NCI-H187 treated with DMSO at 0.1 percent for 48 hours (cell line): ENCODE measurements at regions not wholly inside any gene's neighbourhood (a gene's known extent, or its start where the extent isn't known, plus 50 kb on each side); places are given as distances from the start of the nearest gene placed in this dataset.

ENCODE experiments used
- DNase-seq: peaks from one replicate; lab custom pipeline; 2025; lab: John Stamatoyannopoulos, UW

GRCh38 chr4:130178106-130178505 is 1082.2 kb downstream of the C4orf33 start:
- DNase-seq, result no peak

DNA sequence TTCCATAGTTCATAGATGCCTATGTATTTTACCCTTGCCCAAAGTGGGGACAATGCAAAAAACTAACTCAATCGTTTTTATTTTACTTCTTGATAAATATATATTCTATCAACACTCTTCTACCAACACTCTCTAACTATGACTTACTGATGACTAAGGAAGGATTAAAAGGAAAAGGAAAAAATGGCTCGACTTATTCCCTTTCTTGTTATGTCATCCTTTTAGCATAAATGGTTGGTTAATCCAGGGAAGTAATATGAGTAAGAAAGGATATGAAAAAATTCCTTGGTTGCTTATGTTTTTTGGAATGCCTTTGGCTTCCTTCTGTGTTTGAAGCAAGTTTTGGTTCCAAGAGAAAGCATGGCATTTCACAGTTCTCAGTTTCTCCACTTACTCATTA is 1087.1 kb downstream of the C4orf33 start:
- DNase-seq, result no peak

DNA sequence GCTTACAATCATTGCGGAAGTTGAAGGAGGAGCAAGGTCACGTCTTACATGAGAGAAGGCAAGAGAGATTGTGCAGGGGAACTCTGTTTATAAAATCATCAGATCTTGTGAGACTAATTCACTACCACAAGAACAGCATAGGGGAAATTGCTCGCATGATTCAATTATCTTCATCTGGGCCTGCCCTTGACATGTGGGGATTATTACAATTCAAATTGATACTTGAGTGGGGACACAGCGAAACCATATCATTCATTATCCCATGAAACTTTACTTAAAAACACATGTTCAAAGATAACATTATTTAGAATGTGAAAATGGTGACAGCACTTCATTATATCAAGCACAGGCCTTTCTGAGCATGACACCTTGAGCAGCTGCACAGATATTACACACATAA is 1087.8 kb downstream of the C4orf33 start:
- DNase-seq, result no peak

GRCh38 chr4:130185123-130185522 is 1089.2 kb downstream of the C4orf33 start:
- no peak for DNase-seq

GRCh38 chr4:130186931-130187330 is 1091.0 kb downstream of the C4orf33 start:
- no peak for DNase-seq

DNA sequence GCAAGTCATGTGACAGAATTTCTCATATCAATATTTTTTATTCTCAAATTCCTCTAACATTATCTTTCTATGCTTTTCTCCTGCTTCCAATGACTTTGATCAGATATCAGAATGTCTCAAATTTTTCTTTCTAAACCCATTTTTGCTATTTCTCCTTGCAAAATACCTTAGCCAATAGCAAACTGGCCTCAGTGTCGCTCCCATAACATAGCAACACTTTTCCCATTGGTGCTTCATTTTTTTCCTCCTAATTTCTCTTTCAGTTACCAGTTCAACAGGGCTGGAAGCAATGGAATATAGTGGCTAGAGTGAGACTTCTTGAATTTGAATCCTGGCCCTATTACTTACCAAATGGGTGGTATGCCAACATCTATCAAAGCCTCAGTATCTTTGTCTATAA is 1091.6 kb downstream of the C4orf33 start:
- no peak for DNase-seq

- DNase-seq, result no peak
These were observed 1096.8 kb downstream of the C4orf33 start for GRCh38 chr4:130192787-130193186.

GRCh38 chr4:130197946-130198345 is 1102.0 kb downstream of the C4orf33 start:
- no peak for DNase-seq

GRCh38 chr4:130203571-130203970 is 1107.6 kb downstream of the C4orf33 start:
- no peak for DNase-seq

GRCh38 chr4:130210864-130211263 is 1114.9 kb downstream of the C4orf33 start:
- no peak for DNase-seq

- no peak for DNase-seq
These were observed 1118.3 kb downstream of the C4orf33 start for GRCh38 chr4:130214268-130214667.

- no peak for DNase-seq
These were observed 1137.6 kb downstream of the C4orf33 start for GRCh38 chr4:130233377-130234047.

GRCh38 chr4:130238121-130238520 is 1142.2 kb downstream of the C4orf33 start:
- DNase-seq, result no peak

DNA sequence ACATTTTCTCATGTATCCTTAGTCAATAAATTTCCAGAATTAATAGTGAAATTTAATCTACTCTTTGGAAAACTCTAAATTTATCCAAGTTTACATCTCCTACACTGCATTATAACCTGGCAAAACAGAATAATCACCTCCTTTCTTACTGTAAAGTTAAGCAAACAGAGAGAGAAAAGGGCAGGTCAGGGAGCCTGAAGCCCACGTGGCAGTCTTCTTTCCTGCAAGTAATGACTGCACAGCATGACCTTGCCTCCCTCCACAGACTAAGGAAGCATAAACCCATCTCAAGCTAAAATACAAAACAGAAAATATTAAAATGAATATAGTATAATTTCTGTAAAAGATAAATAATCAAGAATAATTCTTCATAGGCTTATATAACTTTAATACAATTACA is 1153.0 kb downstream of the C4orf33 start:
- DNase-seq, result no peak

DNA sequence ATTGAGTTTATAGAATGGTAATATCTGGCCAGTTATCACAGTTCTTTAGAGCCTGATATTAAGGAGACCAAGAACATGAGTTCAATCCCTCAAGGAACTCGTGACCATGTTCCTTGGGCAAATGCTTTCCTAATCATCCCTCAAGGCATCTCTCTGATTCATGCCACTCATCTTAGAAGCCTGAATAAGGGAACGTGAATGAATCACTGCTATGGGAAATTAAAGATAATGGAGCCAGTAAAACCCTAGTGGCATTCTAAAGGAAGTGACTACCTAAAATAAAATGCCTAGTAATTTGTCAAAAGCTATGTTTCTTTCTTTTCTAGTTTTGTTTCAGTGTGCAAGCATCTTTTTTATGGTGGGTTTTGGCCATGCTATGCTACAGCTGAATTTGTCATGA is 1161.3 kb downstream of the C4orf33 start:
- no peak for DNase-seq

GRCh38 chr4:130266814-130267213 is 1170.9 kb downstream of the C4orf33 start:
- DNase-seq, result no peak

- DNase-seq, result no peak
These were observed 1192.6 kb downstream of the C4orf33 start for GRCh38 chr4:130288576-130288975.

DNA sequence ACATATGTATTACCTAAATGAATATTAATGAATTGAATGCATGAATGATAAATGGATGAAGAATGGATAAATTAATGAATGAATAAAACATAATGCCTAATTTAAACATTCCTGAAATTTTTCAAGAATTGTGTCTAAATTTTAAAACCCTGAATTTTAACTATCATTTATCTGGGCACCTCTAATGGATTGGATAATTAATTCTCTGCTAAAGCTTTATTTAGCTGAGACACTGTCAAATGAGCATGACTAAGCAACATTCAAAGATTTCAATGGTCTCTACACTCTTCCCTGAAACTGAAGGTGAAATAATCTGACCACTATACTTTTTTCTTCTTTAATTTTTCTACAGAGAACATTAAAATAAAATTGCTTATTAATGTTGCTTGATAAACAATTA is 1197.7 kb downstream of the C4orf33 start:
- no peak for DNase-seq

DNA sequence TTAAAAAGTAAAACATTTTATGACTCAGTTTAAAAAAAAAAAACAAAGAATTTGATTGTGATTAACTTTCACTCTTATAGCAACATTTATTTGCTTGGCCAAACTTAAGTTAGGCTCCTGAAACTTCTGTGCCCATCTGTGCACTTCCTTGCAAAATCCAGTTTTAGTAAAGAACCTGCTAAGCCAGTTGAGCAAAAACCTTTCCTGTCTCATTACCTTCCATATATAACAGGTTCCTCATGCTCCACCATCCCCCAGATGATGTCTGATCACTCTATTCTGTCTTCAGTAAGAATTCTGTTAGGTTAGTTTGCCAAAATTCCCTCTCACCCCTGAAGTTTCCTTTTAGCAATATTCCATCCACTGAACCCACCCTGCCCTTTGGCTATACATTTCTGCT is 1200.5 kb downstream of the C4orf33 start:
- no peak for DNase-seq

DNA sequence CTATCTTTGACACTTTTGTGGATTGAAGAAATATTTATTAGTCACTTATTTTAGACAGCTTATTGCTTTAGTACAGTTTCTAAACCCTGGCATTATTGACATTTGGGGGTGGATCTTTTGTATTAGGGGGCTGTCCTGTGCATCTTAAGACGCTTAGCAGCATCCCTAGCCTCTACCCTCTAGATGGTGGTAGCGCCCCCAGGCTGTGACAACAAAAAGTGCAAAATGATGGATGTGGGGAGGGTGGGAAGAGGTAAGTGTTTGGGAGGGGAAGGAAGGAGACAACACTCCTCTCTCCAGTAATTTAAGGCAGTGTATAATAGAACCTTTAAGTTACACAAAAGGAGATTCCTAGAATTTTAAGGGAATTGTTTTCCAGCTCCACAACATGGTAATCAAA is 1210.6 kb downstream of the C4orf33 start:
- DNase-seq, result no peak

DNA sequence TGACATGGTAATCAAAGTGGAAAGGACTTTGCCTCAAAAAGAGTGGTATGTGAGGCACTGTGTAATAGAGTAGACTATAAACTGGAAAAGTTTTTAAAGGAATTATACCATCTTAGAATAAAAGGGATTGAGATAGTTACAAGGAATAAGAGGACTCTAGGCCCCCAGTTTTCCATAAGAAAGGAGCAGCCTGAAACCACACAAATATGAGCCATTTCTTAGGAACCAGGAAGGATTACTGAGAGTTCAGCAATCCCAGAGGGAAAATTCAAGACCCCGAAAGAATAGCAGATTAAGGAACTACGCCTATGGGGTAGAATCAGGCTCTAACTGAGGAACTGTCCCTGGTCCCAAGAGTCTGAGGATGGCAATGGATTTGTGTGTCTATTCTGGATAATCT is 1213.3 kb downstream of the C4orf33 start:
- no peak for DNase-seq

GRCh38 chr4:130322439-130322838 is 1226.5 kb downstream of the C4orf33 start:
- DNase-seq, result no peak

GRCh38 chr4:130329036-130329435 is 1233.1 kb downstream of the C4orf33 start:
- no peak for DNase-seq

- DNase-seq, result no peak
These were observed 1237.3 kb downstream of the C4orf33 start for GRCh38 chr4:130333241-130333759.
